ENCODE measurements at regions not wholly inside any gene's neighbourhood (a gene's known extent, or its start where the extent isn't known, plus 50 kb on each side); places are given as distances from the start of the nearest gene placed in this dataset.

- TF ChIP-seq CTCF (IDR thresholded peaks at IDR 0.05) (no peak), EP300 (IDR thresholded peaks at IDR 0.05) (no peak), POLR2AphosphoS5 (IDR thresholded peaks at IDR 0.05) (no peak)
Measured at GRCh38 chr10:4481192-4481591, 344.8 kb upstream of the AKR1E2 start.

Data from sigmoid colon (tissue), 4 donors.